Stimulated activated CD4-positive, alpha-beta T cell treated with anti-CD3 and anti-CD28 coated beads, Interleukin-12 subunit alpha, Interleukin-12 subunit beta, amount 100 ng/mL, for 4 hours (primary cell): ENCODE measurements at regions not wholly inside any gene's neighbourhood (a gene's known extent, or its start where the extent isn't known, plus 50 kb on each side); places are given as distances from the start of the nearest gene placed in this dataset.
"Not testable (repeated sequence)": the region's sequence is repeated elsewhere in the genome, so short reads cannot be mapped to it uniquely, and the experiment has no call there.

Experiments used
- DNase-seq: peaks from one replicate; pipeline ENCODE4 v3.0.0-alpha.2; 2020

DNA sequence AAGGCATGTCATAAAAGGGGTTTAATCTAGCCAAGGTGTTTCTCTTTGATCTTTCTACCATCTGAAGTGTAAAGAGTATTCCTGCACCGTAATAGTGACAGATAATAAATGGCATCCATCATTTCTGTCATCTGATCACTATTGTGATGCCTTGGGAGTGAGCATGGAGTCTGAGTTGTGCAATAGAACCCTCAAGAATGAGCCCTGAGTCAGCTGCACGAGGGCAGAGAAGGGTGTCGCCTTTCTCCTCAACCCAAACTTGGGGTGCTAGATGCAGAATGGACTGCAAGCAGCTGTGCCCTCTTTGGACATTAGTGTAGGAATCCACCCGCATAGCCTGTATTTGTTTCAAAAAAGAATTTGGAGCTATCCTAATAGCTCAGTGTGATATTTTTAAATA, 115.2 kb downstream of the ZNF37A start:
- no peak for DNase-seq

DNA sequence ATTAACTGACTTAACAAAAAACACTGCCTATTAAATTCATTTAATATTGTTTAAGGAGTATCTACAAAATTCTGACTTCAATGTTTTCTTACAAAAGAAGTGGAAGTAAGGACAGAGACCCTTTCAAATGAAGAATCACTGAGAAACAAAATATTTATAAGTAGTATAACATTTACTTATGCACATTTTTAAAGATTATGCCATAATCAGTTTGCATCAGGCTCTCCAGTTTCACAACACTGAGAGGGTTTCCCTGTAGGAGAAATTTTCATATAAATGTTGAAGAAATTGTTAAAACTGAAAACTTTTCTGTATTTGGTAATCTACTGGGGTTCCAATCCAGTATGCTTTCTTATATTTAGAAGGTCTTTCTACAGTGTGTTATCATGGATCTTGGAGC, 115.6 kb downstream of the ZNF37A start:
- not testable (repeated sequence) for DNase-seq

DNA sequence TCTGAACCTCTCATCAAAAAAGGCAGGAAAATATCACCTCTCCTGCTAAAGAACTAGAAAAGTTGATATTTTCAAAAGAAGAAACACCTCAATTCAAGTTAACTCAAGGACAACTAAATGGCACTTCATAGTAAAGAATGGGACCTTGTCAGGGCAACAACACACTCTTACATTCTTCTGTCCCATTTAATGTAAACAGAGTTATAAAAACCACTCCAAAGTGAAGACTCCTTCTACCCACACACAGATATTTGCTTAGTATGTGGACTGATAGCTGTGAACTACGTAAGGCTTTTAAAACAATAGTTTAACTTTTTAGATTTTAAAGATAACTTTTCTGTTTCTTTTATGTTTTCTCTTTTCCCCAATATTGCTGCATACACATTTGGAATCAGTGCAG, 118.3 kb downstream of the ZNF37A start:
- DNase-seq = no peak

DNA sequence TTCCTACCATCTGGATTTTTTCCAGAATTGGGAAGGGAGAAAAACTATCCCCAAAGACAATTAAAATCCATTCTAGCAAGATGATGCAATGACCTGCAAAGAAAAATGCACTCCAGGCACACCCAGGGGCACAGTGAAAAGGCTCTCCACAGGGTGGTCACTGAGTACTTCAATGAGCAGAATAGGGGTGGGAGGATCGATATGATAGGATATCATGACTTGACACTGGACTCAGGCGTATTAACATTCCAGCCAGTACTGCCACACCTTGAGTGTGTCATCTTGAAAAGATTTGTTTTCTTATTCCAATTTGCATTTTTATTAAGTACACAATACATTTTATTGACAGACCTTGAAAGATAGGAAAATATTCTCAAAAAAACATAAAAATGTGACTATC, 132.2 kb downstream of the ZNF37A start:
- DNase-seq = no peak

DNA sequence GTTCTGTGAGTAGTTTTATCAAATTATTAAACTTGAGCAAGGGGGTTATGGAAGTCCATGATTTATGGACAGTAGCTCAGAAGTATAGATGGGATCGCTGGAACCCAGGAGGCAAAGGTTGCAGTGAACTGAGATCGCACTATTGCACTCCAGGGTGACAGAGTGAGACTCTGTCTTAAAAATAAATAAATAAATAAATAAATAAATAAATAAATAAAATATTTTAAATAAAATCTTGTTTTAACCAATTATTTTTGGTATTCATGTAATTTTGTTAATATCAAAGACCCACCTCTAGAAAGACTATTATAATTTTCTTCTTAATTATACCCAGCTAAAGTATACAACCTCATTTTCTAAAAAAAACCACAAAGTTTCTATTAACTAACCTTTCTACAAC, 134.3 kb downstream of the ZNF37A start:
- DNase-seq = no peak

DNA sequence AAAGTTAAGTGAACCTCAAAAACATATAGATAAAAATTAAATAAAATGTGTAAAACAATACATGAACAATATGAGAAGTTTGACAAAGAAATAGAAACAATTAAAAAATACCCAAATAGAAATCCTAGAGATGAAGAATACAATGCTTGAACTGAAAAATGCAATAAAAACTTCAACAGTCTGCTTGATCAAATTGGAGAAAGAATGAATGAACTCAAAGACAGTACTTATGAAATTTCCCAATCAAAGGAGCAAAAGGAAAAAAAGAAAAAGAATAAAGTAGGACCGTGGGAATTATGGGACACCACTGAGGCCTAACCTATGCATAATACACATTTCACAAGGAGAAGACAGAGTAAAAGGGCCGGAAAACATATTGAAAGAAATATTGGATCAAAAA, 144.3 kb downstream of the ZNF37A start:
- not testable (repeated sequence) for DNase-seq

DNA sequence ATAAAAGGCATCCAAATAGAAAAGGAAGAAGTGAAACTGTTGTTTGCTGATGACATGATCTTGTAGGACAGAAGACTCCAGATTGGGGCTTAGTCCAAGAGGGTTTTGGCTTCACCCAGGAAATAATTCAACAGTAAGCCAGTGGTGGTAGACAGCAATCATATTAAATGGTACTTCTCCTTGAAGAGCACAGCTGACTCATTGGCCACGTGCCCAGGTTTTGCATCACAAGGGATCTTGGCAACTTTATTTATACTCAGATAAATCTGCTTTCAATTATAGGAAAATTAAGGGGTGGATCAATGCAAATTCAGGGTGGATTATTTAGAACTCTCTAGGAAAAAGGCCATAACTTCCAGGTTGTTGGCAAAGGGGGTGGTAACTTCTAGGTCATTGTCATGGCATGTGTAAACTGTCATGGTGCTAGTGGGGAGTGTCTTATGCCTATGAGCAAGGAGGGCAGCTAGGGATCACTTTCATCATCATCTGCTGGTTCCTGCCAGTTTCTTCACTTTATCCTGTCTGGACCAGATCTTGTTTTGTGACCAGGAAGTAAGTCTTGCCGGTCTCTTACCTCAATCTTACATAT, 148.0 kb downstream of the ZNF37A start:
- not testable (repeated sequence) for DNase-seq

DNA sequence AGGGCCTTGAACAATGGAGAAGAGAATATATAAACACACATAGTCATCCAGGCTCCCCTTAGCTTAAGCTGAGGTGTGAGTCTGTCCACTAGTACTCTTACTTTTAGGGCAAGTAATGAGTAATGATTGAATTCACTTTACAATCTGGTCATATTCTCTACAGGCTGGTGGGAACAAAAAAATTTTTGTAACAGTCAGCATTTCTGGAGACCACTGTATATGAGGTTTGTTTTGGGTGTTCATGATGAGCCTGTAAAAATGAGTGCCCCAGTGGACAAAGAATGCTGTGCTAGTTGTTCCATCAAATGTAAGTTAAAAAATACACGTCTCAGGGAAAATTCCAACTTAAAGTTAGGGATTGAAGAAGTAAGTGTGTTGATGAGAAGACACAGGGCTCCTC, 154.0 kb downstream of the ZNF37A start:
- not testable (repeated sequence) for DNase-seq

DNA sequence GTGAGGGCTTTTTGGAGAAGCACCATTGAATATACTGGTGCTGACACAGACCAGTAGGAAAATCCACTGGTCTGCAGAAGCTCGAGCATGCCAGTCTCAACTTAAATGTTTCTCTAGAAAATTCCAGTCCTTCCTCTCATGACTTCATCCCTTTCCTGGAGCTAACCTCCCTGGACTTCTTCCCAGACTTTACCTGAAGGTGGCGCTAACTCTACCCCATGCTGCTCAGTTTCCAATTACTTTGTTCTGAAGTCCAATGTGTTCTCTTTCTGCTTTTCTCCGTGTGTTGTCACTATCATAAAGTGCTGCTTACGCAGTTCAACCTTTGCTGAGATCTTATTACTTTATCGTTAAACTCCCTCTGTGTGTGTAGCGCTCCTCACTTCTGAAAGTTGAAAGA, 158.4 kb downstream of the ZNF37A start:
- not testable (repeated sequence) for DNase-seq

DNA sequence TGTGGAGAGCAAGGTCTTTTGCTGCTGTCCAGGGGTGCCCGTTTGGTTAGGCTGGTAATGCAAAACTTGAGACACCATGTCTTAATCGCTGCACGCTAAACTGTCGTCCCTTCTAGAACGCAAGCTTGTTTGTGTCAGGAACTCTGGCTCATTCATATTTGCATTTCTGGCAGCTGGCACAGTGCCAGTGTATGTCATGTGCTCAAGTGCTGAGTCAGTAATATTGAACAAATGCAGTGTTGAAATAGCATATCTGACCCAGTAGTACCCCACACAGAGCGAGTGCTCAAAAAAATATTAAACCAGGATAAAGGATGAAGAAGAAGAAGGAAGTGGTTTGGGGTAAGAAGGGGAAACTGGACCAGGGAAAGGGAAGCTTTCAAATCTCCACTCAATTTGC, 173.4 kb downstream of the ZNF37A start:
- DNase-seq = not testable (repeated sequence)

DNA sequence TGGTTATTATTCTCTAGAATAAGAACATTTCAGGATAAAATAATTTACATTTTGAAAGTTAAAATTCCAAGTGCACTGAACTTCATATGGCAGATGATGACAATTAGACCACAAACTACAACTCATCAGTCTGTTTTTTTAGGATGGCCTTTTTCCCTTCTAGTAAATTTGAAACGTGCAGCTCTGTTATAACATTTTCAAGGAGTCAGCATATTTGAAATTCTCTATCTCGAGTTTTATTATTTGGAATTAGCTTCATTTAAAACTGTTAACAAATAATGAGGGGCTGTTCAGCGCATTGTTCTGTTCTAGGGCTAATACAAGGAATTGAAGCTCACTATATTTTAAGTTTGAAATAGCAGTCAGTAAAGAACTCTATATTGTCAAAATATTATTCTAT, 176.9 kb downstream of the ZNF37A start:
- DNase-seq = not testable (repeated sequence)

DNA sequence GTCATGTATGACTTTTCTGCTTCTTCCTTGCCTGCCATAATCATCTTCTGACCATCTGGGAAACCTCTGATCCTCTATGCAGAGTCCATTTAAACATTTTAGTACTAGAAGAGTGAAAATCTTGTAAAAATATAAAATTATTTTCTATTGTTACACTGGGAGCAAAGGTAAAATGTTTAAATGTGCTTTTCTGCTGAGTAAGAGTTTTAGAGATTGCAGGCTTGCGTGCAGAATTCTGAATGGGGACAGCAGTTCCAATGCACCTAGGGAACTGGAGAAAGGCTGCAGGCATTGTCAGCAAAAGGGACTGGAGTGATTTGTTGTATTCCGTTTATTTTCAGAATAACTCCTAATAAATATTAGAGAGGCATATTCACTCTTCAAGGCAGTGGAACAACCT, 180.7 kb downstream of the ZNF37A start:
- DNase-seq = not testable (repeated sequence)

DNA sequence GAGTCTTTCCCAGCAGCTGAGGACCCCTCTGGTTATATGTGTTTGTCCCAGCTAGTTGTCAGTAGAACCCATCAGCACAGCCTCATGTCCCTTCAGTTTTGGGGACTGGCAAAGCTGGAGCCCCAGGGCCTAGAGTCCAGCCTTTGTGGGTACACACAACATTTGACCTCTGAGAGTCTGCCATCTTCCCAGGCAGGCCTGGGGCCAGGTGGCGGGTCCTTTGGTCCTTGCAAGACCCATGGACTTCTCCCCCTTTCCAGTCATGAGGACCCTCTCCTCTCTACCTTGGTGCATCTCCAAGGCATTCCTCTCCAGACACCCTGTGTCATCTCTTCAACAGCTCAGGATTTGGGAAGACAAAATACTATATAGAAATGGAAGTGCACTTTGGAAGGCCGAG, 198.4 kb downstream of the ZNF37A start:
- DNase-seq = not testable (repeated sequence)

DNA sequence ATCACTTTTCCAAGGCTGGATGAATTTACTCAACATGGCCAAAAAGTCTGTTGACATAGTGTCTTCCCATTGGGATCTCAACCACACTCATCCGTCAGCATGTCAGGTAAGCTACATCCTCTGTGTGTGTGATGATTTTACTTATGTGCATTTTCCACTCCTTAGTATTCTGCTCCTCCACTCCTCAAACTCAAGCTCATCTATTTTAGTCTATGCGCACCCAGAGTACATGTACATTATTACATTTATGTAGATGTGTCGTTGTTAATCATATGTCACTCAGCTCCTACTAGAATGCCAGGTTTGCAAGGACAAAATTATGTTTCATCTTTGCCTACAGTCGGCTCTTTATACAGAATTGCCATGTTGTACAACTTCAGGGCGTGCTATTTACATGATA, 216.0 kb downstream of the ZNF37A start:
- DNase-seq = not testable (repeated sequence)

DNA sequence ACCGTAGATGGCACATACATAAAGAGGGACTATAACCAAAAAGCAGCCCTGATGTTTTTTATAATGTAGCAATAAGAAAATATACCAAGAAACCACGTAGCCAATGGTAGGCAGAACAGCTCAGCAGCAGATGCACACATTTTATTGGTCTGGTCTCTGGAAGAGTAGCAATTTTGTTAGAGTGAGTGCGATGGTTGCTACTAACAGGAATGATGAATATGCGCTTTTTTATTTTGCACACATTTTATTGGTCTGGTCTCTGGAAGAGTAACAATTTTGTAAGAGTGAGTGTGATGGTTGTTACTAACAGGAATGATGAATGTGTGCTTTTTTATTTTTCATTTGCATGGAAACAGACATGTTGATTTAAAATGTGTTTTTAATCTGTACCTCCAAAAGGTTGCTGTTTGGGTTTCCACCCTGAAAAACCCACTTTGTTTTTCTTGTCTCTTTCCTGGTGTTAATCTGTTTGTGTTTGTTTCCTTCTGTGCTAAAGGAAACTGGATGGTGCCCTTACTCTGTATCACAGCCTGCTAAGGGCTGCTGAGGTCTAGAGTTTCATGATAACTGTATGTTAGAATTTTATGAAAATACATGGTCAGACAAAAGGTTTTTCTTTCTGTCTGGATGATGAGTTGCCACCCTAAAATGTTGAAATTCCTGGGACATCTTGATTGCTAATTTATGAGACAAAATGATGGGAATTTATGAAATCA, 221.1 kb downstream of the ZNF37A start:
- not testable (repeated sequence) for DNase-seq

DNA sequence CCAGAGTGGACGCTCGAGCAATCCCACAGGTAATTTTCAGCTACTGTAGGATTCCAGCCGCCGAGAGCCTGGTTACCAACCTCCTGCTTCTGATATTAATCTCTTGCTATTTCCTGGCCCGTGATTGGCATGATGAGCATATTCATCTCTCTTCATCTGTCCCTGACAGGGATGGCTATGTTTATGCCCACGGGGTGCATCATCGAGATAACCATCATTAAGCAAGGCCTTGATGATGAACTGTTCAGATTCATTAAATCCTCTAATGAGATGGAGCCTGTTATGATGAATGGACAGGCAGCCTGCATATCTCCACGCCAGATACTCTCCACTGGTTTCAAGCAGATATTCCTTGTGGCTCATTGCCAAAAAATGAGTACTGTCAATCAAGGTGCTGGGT, 227.3 kb downstream of the ZNF37A start:
- DNase-seq = not testable (repeated sequence)

DNA sequence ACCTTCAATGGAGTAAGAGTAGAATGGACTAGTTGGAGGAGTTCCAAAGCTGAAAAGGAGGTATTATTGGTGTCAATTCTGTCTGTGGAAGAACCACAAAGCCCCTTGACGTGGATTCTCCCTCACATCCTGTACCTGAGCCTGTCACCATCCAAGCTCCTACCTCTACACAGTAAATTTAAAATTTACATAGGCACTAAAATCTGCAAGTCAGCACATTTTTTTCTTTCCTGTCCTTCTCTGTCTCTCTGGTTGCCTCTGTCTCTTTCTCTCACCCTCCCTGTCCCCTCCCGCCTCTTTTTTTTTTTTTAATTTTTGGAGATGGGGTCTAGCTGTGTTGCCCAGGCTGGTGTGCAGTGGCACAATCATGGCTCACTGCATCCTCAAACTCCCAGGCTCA, 236.2 kb downstream of the ZNF37A start:
- not testable (repeated sequence) for DNase-seq

DNA sequence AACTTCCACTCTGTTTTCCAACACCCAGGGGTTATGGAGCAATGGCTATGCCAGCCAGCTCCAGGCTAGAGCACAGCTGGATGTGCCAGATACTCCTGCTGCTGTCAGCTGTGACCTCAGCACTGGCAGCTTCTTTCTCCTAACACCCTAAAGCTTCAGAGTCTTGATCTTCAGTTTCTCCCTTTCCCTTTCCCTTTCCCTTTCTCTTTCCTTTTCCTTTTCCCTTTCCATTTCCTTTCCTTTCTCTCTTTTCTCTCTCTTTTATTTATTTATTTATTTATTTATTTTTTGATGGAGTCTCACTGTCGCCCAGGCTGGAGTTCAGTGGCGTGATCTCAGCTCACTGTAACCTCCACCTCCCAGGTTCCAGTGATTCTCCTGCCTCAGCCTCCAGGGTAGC, 237.0 kb downstream of the ZNF37A start:
- not testable (repeated sequence) for DNase-seq

DNA sequence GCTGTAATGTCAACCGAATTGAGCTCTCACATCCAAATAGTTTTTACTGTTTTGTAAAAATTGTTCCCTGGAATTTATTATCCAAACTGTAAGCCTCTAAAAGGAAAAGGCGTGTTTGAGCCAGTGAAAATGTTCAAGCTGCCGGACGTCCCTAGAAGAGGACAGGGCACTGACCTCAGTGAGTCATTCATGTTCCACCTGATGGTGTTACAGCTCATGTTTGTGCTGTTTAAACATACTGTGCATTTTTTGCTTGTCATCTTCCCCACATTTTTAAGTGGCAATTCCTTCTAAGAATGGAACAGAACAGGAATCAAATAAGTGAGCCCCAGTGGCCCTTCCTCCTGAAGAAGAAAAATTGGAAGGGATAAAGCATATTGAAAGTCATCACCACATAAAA, 239.6 kb downstream of the ZNF37A start:
- not testable (repeated sequence) for DNase-seq

DNA sequence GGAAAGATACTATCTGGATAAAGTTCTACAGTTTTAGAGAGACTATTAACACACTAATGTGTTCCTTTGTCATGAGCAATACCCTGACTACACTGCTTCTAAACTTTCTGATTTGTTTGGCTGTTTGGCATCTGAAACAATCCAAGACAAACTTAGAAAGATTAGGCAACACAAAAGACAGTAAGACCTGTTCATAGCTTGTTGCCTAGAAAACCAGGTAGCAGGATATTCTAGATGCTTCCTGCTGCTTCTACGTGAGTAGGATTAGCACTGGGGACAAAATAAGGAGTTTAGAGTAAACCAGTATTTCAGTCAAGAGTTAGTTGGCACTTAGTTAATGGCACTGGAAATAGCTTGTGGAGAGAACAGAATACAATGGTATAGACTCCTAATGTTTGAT, 256.5 kb downstream of the ZNF37A start:
- not testable (repeated sequence) for DNase-seq

DNA sequence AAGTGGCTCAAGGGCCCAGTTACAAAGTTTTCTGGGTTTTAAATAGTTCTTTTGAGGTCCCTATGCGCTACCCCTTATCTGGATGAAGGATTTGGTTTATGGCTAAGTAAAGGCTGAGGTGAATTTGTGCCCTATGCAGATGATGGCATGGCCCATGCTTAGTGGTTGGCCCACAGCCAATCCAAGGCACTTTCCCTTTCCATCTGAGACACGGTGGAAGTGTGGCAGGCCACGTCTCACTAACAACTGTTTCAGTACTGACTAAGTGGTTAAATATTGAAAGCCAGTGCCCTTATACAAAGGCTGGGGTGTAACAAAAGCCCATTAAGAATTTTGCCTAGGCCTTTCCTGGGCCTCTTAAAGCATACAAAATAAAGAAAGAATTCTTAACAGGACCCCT, 260.3 kb downstream of the ZNF37A start:
- not testable (repeated sequence) for DNase-seq

DNA sequence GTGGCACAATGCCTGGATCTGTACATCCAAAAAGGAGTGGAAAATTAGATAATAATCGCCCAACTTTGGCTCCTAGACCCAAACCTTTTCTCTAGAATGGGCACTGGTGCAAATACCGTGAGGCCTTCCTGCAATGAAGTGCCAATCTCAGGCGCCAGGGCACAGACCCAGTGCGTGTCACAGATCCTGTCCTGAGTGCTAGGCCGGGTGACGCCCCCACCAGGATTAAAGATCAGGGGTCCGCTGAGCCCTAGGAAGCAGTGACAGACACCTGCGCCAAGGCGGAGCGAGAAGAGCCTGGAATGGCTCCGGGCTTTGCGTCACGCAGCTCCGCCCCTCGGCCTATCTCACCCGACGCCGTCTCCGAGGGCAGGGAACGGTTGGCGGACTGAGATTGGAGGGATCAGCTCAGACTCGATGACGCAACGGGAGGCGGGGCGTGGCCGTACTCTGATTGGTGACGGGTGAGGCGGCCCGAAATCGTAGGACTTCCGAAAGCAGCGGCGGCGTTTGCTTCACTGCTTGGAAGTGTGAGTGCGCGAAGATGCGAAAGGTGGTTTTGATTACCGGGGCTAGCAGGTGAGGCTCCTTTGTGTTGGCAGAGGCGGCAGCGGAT, 261.9 kb downstream of the ZNF37A start:
- peak; percentile 71 for DNase-seq

DNA sequence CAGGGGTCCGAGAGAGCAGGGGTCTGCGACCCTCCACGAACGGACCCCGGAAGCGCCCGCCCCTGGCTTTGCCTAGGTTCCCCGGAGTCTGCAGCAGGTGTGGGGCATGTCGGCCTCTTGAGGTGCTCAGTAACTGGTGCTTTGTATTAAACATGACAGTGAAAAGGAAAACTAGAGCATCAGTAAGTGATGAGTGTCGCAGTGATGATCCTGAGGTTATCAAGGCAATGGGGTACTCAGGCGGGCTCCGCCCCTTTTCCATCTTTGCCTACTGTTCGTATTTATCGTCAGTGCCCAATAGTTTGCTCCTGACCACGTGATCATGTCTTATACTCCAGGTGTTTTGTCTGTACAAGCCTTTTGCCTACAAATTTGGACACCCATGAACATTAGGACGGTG, 262.4 kb downstream of the ZNF37A start:
- DNase-seq = not testable (repeated sequence)

DNA sequence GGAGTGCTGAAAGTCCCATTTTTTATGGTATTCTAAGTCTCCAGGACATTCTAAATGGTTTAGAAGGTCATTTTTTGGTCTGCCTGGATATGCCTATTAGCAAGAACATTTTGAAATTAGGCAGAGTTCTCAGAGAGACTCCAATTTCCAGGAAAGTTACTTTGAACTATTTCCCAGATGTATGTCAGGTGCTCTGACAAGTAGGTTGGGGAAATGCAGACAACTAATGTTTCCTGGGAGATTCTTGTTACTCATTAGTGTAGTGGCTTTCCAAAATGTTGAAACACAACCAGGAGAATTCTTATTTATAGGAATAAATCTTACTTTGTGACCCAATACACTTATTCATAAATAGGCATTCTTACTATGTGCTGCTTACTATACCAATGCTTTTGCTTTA, 268.4 kb downstream of the ZNF37A start:
- not testable (repeated sequence) for DNase-seq
